ENCODE measurements at regions not wholly inside any gene's neighbourhood (a gene's known extent, or its start where the extent isn't known, plus 50 kb on each side); places are given as distances from the start of the nearest gene placed in this dataset.

DNA sequence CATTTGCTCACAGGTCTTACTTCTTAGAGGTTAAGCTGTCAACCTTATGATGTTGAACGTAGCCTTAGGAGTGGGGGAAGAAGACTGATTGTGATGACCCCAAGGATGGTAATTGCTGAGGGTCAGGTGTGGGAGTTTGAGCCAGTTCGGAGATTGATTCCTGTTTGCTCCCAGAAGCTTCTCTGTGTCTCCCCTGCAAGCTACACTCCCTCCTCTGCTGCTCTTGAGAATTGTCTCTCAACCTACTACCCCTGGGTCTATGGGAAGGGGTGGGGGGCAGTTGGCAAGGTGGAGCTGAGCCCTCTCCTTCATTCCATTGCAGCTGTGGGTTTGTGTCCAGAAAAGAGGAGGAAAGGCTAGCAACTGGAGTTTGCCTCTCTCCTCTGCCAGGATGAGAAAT lies 113.8 kb downstream of the PLEKHG1 start:
- DNase-seq, result no peak

DNA sequence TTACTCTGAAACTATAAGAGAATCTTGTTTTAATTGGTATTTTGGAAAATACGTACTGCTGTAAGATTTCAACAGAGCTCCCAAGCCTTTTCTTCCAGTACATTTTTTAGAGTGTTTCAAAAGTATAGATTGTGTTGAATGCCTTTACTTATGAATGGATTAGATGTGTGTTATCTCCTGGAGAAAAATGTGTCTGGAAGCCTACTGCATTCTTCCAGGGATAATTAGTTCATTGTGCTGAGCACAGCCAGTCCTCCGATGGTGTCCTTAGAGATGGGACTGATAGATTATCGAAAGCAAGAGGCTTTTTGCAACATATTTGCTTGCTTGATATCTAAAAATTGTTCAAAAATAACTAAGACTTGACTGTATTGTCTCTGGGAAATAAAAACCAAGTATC lies 114.2 kb downstream of the PLEKHG1 start:
- DNase-seq, result no peak

GRCh38 chr6:150715133-150715532 lies 115.4 kb downstream of the PLEKHG1 start:
- DNase-seq, result no peak

DNA sequence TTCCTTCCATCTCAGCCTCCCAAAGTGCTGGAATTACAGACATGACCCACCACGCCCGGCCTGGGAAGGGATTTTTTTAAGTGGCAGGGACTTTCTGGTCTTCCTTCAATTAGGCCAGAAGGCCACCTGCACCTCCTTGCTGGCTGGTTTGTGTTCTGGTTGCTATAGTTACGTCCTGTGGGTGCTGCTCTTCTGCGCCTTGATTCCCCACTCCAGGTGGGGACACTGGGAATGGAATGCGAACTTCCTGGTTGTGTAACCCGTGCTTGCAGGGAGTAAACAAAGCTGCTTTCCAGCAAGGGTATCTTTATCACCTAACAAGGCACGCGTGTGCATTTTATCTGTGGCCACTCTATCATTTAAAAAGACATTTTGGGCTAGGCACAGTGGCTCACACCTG lies 117.7 kb downstream of the PLEKHG1 start:
- peak in 1 of 2 experiments; percentile 15 for DNase-seq

DNA sequence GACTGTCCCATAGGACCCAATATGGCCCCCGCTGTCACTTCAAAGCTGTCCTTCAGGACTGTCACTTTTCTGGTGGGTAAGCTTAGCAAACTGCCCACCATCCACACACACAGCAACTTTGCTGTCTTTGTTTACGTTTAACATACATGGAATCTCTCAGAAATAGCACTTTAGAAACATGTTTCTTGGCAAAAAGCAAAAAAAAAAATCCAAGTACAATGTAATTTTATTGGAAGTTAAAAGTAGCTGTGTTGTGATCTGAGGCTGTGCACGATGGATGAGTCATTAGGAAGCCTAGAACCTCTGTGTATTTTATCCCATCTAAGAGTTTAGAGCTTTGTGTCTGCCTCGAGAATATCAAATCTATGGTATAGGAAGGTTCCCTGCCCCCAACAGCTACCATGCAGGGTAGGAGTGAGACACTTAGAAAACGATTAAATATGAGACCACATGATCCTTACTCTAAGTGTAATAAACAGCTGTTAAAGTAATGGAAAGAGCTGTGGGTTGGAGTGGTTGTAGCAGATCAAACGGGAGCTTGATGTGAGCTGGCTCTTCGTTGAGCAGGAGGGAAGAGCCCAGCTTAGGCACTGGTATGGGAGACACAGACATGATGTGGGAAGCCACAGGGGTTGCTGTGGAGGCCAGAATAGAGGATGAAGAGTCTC lies 119.5 kb downstream of the PLEKHG1 start:
- no peak for DNase-seq

DNA sequence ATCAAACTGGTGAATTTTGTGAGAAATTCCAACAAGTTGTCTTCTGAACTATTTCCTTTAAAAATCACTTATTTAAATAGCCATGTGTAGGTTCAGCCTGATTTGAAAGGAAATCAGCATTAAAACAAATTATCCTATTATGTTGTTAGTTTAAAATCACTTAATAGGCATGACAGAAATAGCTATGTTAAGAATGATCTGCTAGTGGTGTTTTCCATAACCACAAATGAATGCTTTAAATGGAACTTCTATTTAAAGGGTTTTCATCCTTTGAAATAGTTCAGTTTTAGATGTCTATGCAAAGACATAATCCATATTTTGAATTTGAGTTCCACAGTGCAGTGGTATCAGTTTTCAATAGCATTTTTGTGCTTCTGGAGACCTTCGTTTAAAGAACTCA lies 120.1 kb downstream of the PLEKHG1 start:
- DNase-seq, result no peak

- peak; percentile 30 to 41 for DNase-seq
Measured at GRCh38 chr6:150720774-150721233, 121.1 kb downstream of the PLEKHG1 start.

GRCh38 chr6:150721418-150722266 lies 122.0 kb downstream of the PLEKHG1 start:
- no peak for DNase-seq

GRCh38 chr6:150722614-150723344 lies 123.1 kb downstream of the PLEKHG1 start:
- DNase-seq, result no peak

GRCh38 chr6:150723345-150723658 lies 123.6 kb downstream of the PLEKHG1 start:
- no peak for DNase-seq

DNA sequence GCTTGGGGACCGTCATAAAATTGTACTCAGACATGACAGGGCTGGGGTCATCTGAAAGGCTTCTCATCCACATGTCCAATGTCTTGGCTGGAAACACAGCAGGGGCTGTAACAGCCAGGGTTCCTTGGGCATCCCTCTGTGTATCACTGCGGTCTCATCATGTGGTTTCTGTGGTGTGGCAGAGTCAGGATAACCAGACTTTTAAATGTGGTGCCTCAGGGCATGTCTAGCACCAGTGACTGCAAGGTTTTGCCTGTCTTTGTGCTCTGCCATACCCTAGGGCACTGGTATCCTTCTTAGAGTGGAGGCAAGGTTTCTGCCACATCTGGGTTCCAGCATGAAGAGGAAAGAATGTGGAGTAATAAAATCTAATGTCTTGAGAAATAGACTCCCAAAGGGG lies 124.2 kb downstream of the PLEKHG1 start:
- no peak for DNase-seq

DNA sequence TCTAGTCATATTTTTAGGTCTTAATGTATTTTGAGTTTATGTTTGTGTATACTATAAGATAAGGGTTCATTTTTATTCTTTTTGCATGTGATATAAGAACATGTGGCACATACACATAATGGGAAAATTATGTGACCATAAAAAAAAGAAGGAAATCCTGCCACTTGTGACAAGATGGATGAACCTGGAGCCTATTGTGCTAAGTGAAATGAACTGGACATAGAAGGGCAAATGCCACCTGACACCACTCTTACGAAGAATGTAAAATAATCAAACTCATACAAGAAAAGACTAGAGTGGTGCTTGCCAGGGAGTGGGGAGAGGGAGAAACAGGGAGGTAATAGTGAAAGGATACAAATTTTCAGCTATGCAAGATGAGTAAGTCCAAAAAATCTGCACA lies 126.1 kb downstream of the PLEKHG1 start:
- DNase-seq, result no peak

DNA sequence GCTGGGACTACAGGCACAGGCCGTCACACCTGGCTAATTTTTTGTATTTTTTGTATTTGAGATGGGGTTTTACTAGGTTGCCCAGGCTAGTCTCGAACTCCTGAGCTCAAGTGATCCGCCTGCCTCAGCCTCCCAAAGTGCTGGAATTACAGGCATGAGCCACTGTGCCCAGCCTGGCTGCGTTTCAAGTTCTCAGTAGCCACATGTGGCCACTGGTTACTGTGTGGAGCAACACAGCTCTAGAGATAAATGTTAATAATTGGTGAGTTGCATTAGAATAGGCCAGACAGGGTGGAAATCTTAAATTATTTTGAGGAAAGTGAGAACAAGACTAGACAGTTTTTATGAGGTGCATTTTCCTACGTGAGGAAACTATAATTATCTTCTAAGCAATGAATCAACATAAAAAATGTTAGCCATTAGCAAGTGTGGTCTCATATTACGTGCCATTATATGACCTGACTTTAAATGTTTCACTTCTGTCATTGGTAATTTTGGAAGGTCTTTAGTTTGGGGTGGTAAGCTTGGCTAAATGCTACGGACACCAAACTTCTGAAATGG lies 129.6 kb downstream of the PLEKHG1 start:
- DNase-seq, result no peak

- no peak for DNase-seq
Measured at GRCh38 chr6:150730801-150731457, 131.2 kb downstream of the PLEKHG1 start.

DNA sequence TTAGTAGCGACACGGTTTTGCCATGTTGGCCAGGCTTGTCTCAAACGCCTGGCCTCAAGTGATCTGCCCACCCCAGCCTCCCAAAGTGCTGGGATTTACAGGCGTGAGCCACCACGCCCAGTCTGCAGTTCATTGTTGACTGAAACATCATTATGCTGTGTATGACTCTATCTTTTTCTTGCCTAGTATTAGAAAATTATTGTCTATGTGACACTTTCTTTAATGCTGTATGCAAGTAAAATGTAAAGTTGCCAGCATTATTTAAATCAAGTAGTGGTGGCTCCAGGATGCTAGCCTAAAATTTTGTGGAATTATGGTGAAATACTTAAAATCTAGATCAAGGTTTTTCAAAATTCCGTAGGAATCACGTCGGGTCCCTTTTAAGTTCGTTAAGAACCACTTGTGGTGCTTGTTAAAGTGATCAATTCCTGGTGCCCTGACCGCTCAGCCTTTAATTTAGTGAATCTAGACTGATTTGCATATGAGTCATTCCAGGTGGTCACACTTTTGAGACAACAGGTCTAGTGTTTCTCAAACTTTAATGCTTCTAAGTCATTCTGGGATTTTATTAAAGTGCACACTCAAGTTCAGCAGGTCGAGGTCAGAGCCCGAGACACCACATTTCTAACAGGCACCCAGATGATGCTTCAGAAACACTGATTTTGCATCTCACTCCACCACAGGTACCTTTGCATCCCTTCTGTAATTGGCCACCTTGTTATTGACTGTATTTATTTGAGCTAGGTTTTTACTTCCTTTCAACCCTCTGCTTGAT lies 132.6 kb upstream of the MTHFD1L start:
- DNase-seq, result no peak

DNA sequence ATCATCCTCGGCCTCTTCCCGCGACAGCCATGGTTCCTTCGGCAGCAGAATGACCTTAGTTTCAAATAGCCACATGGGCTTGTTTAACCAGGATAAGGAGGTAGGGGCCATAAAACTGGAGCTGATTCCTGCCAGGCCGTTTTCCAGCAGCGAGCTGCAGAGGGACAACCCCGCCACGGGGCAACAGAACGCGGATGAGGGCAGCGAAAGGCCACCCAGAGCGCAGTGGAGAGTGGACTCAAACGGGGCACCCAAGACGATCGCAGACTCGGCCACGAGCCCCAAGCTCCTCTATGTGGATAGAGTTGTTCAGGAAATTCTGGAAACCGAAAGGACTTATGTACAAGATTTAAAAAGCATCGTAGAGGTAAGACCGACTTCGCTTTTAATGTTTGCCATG lies 131.8 kb upstream of the MTHFD1L start:
- no peak for DNase-seq

- no peak for DNase-seq
Measured at GRCh38 chr6:150734235-150734634, 131.3 kb upstream of the MTHFD1L start.

DNA sequence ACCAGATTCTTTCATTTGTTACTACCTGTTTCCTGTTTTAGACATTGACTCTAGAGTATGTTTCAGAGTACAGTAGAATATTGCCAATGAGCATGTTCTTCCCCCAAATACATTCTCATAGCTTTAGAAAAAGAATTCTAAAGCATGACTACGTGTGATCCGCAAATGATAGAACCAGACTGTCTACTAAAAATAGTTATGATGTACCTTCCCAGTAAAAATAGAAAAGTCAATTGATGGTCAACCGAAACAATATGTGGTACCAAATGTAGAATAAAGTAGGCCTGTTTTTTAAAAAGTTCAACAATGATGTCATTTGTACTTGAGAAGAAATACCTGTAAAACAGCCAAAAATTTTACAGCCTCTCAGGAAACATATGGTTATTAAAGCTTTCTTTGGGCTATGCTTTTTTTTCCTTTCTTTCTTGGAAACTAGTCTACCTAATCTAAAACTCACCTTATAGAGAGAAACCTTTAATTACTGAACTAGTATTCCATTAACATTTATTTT lies 130.1 kb upstream of the MTHFD1L start:
- DNase-seq, result no peak

GRCh38 chr6:150738092-150738629 lies 127.3 kb upstream of the MTHFD1L start:
- no peak for DNase-seq

DNA sequence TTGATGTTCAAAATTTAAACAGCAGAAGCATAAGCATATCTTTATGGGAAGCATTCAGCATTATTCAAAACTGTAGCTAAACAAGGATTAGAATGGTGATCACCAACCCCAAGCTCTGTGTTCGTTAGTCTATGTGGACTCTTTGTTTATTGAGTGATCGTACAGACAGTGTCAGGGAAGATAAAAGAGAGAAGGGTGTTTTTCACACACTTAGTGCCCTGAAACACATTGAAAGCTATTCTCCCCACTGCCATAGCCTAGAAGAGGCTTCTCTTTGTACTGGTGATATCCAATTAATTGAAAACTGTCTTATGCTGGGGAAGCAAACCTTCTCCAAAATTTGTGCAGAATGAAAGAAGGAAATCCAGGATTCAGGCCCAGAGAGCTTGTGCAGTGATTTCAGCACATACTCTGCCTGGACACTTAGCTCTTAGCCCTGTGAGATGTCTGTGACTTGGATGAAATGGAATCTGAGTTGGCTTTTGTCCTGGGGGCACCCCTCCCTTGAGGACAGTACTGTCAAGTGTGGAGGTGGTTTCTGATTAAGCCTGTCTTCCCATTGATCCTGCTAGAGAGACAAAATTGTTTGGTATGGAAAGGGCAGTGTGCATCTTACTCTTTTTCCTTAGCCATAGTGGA lies 125.7 kb upstream of the MTHFD1L start:
- no peak for DNase-seq

DNA sequence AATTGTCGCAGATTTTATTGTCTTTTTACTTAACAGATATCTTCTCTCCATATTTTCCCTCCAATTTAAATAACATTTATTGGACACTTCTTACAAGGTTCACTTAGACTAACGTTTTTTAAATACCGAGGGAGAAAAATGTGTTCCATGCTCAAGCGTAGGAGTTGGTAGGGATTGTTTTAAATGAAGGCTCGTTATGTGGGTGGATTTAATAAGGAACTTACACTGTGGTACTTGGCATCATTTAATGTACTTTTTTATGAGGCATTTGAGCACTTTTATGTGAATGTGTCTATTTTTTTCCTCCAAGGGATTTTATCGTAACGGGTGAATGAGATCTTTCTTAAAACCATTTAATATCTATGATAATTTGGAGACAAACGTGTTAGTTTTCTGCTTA lies 125.0 kb upstream of the MTHFD1L start:
- DNase-seq, result no peak
